Pancreas (tissue), 10 donors: ENCODE measurements at regions not wholly inside any gene's neighbourhood (a gene's known extent, or its start where the extent isn't known, plus 50 kb on each side); places are given as distances from the start of the nearest gene placed in this dataset.

Experiments used
- ATAC-seq, 4 donors: fragments of 200-7000 bp; cut with Tn5 transposase; one replicate each; pipeline versions ENCODE4 v1.8.0 to v1.9.1; 2020; ENCODE audit warnings: mild to moderate bottlenecking in 4 of 4, moderate library complexity in 4 of 4
- DNase-seq, 6 donors: peaks; one replicate each; pipeline ENCODE4 v3.0.0-alpha.2; 2020
- FAIRE-seq: peaks from 2 replicates; lab custom pipeline; 2012; peaks lifted over from hg19 to GRCh38; lab: Jason Lieb, UNC
- H3K27ac ChIP-seq, 4 donors: fragments of 200-600 bp; sonication (generic); 1 replicate in 3 of 4; 2 replicates in 1 of 4; pipeline versions ENCODE4 v1.5.0 to v1.8.0; 2020
- H3K27me3 ChIP-seq, 4 donors: fragments of 200-600 bp; one replicate each; pipeline ENCODE4 v1.8.0; 2021
- H3K36me3 ChIP-seq, 3 donors: fragments of 200-600 bp; sonication (generic) in 1 of 3; one replicate each; pipeline versions ENCODE4 v1.5.0 to v1.8.0; 2020 to 2021
- H3K4me1 ChIP-seq, 3 donors: fragments of 200-600 bp; one replicate each; pipeline ENCODE4 v1.8.0; 2021
- H3K4me3 ChIP-seq, 4 donors: fragments of 200-600 bp; sonication (generic) in 2 of 4; one replicate each; pipeline versions ENCODE4 v1.5.0 to v1.8.0; 2020 to 2021
- H3K9me3 ChIP-seq, 4 donors: fragments of 200-600 bp; one replicate each; pipeline ENCODE4 v1.8.0; 2021
- WGBS, 2 donors: extraction: QIAGEN DNeasy Blood & Tissue Kit; methylation state at CpG; one replicate each; pipeline ENCODE4 v1.1.7; 2013; 5-methylcytosine and 5-hydroxymethylcytosine counted together
- intact Hi-C, 3 donors: fragments of 100-400 bp; cut with DNase I; formaldehyde crosslinking; loops; one replicate each; pipeline versions ENCODE4 v1.11.1 to v1.14.2; 2022
- TF ChIP-seq, protein P1 (sequence below), 4 donors: fragments of 200-600 bp; sonication (generic) in 3 of 4; IDR thresholded peaks; one replicate each; pipeline versions ENCODE4 v1.5.0 to v1.8.0; 2021; ENCODE audit warnings: antibody characterized with exemption in 4 of 4
- donor health status: healthy with polysubstance abuse.
- donor health status: DM: no; HTN: no; CAD: no; lungs with moderate emphysema.
- donor health status: DM: no; HTN: no; CAD: no.
- donor health status: control.
- donor health status: control.
- donor health status: Bipolar disorder and iron deficiency.
- donor health status: DM: yes; HTN: yes; CAD: no.
- donor health status: DM: no; HTN: no; CAD: no.
- donor health status: DM: no; HTN: no; CAD: no.
- donor health status: DM: yes; HTN: yes; CAD: no.

DNA sequence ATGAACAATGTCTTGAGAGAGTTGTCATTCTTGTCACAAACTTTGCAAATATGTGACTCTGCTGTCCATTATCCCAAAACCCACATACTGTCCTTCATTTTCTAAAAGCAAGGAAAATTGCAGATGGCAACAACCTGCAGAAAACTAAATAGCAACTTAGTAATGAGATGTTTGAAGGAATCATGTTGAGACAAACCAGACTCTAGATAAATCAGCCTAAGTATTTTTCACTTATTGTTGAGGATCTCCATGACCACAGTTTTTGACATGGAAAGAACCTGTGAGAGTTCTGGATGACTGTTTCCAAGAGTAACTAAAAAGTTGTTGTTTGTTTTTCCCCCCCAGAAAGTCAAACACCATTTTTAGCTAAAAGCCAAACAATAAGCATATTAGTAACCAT, 535.2 kb upstream of the ZNF608 start:
- Histone ChIP-seq H3K9me3 (no peaks in the 10 kb centered on the region), H3K27ac (no peak overlapping the region), H3K4me1 (no peaks in the 10 kb centered on the region), H3K27me3 (no peaks in the 10 kb centered on the region), H3K4me3 (no peak overlapping the region), H3K36me3 (no peaks in the 10 kb centered on the region)
- DNase-seq (no peak), ATAC-seq (no peak), FAIRE-seq (peak; percentile 17)
- TF ChIP-seq, protein P1, sequence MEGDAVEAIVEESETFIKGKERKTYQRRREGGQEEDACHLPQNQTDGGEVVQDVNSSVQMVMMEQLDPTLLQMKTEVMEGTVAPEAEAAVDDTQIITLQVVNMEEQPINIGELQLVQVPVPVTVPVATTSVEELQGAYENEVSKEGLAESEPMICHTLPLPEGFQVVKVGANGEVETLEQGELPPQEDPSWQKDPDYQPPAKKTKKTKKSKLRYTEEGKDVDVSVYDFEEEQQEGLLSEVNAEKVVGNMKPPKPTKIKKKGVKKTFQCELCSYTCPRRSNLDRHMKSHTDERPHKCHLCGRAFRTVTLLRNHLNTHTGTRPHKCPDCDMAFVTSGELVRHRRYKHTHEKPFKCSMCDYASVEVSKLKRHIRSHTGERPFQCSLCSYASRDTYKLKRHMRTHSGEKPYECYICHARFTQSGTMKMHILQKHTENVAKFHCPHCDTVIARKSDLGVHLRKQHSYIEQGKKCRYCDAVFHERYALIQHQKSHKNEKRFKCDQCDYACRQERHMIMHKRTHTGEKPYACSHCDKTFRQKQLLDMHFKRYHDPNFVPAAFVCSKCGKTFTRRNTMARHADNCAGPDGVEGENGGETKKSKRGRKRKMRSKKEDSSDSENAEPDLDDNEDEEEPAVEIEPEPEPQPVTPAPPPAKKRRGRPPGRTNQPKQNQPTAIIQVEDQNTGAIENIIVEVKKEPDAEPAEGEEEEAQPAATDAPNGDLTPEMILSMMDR (IDR thresholded peaks at IDR 0.05), result no peak
- intact Hi-C loops, result no loop called here

DNA sequence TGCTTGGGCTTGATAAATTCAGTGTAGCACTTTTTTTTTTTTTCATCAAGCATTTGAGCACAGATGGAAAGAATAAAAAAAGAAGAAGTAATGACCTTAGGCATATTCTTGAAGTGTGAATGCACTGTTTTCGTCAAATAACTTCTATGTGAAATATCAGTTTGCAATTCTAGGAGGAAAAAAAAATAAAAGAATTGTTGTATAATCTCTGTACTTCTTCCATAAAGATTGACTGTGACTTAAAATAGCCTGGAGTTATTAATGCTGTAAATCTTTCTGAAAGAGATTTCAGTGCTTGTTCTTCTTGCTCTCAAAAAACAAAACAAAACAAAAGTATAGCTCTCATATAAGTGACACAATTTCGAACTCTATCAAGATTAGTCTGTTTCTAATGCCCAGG, 536.9 kb upstream of the ZNF608 start:
- no peaks in the 10 kb centered on the region for H3K4me1 ChIP-seq
- DNase-seq, result no peak
- no peaks in the 10 kb centered on the region for H3K36me3 ChIP-seq
- H3K4me3 ChIP-seq, result no peak overlapping the region
- no peaks in the 10 kb centered on the region for H3K9me3 ChIP-seq
- intact Hi-C loops, result no loop called here
- H3K27me3 ChIP-seq, result no peaks in the 10 kb centered on the region
- FAIRE-seq, result no peak
- TF ChIP-seq, protein P1 (IDR thresholded peaks at IDR 0.05), result no peak
- WGBS, 2 donors, result 88 to 91% methylated on average over 2 of the region's 2 CpGs
- ATAC-seq, result no peak
- no peak overlapping the region for H3K27ac ChIP-seq

DNA sequence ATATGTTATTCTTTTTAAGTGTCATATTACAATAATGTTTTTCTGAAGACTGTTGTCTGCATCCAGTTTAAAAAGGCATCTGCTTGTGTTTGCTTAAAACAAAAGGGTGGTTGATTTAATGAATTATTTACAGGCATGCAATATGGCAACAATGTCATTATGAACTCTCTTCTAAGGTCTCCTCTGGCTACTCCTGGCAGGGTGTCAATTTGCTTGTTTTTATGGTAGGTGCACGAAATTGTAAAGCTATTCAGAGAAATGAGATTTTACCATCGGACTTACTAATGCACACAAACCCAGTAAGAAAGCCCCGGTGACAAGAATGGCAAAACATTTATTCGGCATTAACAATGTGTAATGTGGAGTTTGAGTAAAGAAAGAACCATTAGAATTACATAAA, 539.8 kb upstream of the ZNF608 start:
- H3K36me3 ChIP-seq, result no peaks in the 10 kb centered on the region
- H3K27ac ChIP-seq, result no peak overlapping the region
- FAIRE-seq, result no peak
- DNase-seq, result no peak
- no peaks in the 10 kb centered on the region for H3K9me3 ChIP-seq
- WGBS, 2 donors, result 60 to 62% methylated on average over 4 of the region's 4 CpGs
- H3K4me1 ChIP-seq, result no peaks in the 10 kb centered on the region
- no peak for ATAC-seq
- TF ChIP-seq, protein P1 (IDR thresholded peaks at IDR 0.05), result no peak
- H3K27me3 ChIP-seq, result no peaks in the 10 kb centered on the region
- H3K4me3 ChIP-seq, result no peak overlapping the region
- intact Hi-C loops, result no loop called here

- no peak for ATAC-seq
- no peak overlapping the region for H3K4me3 ChIP-seq
- intact Hi-C loops, result no loop called here
- H3K27me3 ChIP-seq, result no peaks in the 10 kb centered on the region
- TF ChIP-seq, protein P1 (IDR thresholded peaks at IDR 0.05), result no peak
- no peak for FAIRE-seq
- H3K4me1 ChIP-seq, result no peaks in the 10 kb centered on the region
- no peaks in the 10 kb centered on the region for H3K36me3 ChIP-seq
- no peak for DNase-seq
- no peak overlapping the region for H3K27ac ChIP-seq
- no peaks in the 10 kb centered on the region for H3K9me3 ChIP-seq
These were observed 543.2 kb upstream of the ZNF608 start for GRCh38 chr5:125289606-125290005.

GRCh38 chr5:125290935-125291334, 544.5 kb upstream of the ZNF608 start:
- WGBS, 2 donors, result 82 to 85% methylated on average over 5 of the region's 5 CpGs
- DNase-seq, result no peak
- ATAC-seq, result no peak
- no peaks in the 10 kb centered on the region for H3K9me3 ChIP-seq
- no peaks in the 10 kb centered on the region for H3K27me3 ChIP-seq
- intact Hi-C loops, result no loop called here
- H3K36me3 ChIP-seq, result no peaks in the 10 kb centered on the region
- no peak overlapping the region for H3K27ac ChIP-seq
- no peak for FAIRE-seq
- no peaks in the 10 kb centered on the region for H3K4me1 ChIP-seq
- TF ChIP-seq, protein P1 (IDR thresholded peaks at IDR 0.05), result no peak
- no peak overlapping the region for H3K4me3 ChIP-seq
